ENCODE measurements at regions not wholly inside any gene's neighbourhood (a gene's known extent, or its start where the extent isn't known, plus 50 kb on each side); places are given as distances from the start of the nearest gene placed in this dataset.
"Not testable (repeated sequence)": the region's sequence is repeated elsewhere in the genome, so short reads cannot be mapped to it uniquely, and the experiment has no call there.

DNA sequence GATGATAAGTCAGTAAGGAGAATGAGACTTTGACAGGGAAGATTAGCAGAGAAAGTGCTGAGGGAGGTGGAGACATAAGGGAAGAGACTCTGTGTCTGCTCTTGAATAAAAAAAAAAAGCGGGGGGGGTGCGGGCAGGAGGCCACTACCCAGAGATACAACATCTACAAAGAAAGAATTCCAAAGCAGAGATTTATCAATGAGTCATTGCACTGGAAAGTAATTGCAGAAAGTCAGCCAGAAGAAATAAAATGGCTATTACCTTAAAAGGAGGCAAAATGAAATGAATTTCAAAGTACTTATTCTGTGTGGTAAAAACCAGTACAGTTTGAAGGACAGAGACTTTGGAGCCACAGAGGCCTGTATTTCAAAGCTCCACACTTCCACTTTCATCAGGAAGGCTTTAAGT is 267.1 kb upstream of the PRKD1 start:
- H2AFZ ChIP-seq (replicated peaks) = no peak overlapping the region
- no peaks in the 10 kb centered on the region for H3K27me3 Mint-ChIP-seq (ENCODE audit: insufficient read depth, low read depth)
- no peaks in the 10 kb centered on the region for H3K27me3 ChIP-seq
- DNase-seq (ENCODE audit: low spot score) = no peak
- no peaks in the 10 kb centered on the region for H3K36me3 ChIP-seq
- no peak overlapping the region for H3K4me2 ChIP-seq
- no peaks in the 10 kb centered on the region for H3K4me1 ChIP-seq
- H3K9ac ChIP-seq = no peak overlapping the region
- H3K4me1 Mint-ChIP-seq = peaks cover 10% of the 10 kb centered on the region
- H3K36me3 Mint-ChIP-seq = no peaks in the 10 kb centered on the region
- peak overlapping the region; percentile 6 for H3K27ac Mint-ChIP-seq
- no peaks in the 10 kb centered on the region for H3K9me3 ChIP-seq (ENCODE audit: low read depth)
- no peak overlapping the region for H3K4me3 ChIP-seq
- H3K4me3 Mint-ChIP-seq = no peak overlapping the region
- H3K79me2 ChIP-seq (ENCODE audit: low read depth) = no peaks in the 10 kb centered on the region
- H3F3A ChIP-seq (ENCODE audit: low read depth) = no peaks in the 10 kb centered on the region
- no peak overlapping the region for H3K27ac ChIP-seq
- no peaks in the 10 kb centered on the region for H3K9me3 Mint-ChIP-seq
- no peaks in the 10 kb centered on the region for H4K20me1 ChIP-seq (ENCODE audit: low read depth)
- no peak for TF ChIP-seq EZH2phosphoT487 (IDR thresholded peaks at IDR 0.05)
- TF ChIP-seq EZH2 (IDR thresholded peaks at IDR 0.05) = no peak
- TF ChIP-seq, protein P1, sequence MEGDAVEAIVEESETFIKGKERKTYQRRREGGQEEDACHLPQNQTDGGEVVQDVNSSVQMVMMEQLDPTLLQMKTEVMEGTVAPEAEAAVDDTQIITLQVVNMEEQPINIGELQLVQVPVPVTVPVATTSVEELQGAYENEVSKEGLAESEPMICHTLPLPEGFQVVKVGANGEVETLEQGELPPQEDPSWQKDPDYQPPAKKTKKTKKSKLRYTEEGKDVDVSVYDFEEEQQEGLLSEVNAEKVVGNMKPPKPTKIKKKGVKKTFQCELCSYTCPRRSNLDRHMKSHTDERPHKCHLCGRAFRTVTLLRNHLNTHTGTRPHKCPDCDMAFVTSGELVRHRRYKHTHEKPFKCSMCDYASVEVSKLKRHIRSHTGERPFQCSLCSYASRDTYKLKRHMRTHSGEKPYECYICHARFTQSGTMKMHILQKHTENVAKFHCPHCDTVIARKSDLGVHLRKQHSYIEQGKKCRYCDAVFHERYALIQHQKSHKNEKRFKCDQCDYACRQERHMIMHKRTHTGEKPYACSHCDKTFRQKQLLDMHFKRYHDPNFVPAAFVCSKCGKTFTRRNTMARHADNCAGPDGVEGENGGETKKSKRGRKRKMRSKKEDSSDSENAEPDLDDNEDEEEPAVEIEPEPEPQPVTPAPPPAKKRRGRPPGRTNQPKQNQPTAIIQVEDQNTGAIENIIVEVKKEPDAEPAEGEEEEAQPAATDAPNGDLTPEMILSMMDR (IDR thresholded peaks at IDR 0.05) = no peak

DNA sequence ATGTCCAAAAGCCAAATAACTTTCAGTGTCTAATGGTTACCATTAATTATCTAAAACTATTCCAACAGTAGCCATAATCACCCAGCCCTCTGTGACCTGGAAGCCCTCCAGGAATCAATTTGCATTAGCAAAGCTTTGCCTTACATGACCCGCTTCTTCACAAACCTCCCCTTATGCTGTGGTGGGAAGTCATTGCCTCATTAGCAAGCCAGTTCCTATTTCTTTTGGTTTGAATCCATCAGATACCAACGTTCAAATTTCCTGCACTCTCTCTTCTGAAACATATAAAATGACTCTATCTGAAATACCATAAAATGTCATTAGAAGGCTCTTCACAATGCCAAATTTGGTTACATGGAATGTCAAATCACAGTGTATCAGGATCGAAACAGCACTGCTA is 268.3 kb upstream of the PRKD1 start:
- no peak for DNase-seq (ENCODE audit: low spot score)
- no peak overlapping the region for H3K27ac ChIP-seq
- H2AFZ ChIP-seq (replicated peaks) = no peak overlapping the region
- Mint-ChIP-seq H3K9me3 (no peaks in the 10 kb centered on the region), H3K27ac (no peak overlapping the region), H3K4me3 (no peak overlapping the region), H3K4me1 (peaks cover 10% of the 10 kb centered on the region), H3K36me3 (no peaks in the 10 kb centered on the region), H3K27me3 (ENCODE audit: insufficient read depth, low read depth) (no peaks in the 10 kb centered on the region)
- no peak overlapping the region for H3K4me2 ChIP-seq
- H3F3A ChIP-seq (ENCODE audit: low read depth) = no peaks in the 10 kb centered on the region
- no peaks in the 10 kb centered on the region for H3K36me3 ChIP-seq
- H3K9ac ChIP-seq = no peak overlapping the region
- H3K4me1 ChIP-seq = no peaks in the 10 kb centered on the region
- H3K27me3 ChIP-seq = no peaks in the 10 kb centered on the region
- no peaks in the 10 kb centered on the region for H4K20me1 ChIP-seq (ENCODE audit: low read depth)
- TF ChIP-seq, protein P1 (IDR thresholded peaks at IDR 0.05) = no peak
- TF ChIP-seq EZH2phosphoT487 (IDR thresholded peaks at IDR 0.05) (no peak), EZH2 (IDR thresholded peaks at IDR 0.05) (no peak)
- no peak overlapping the region for H3K4me3 ChIP-seq
- H3K9me3 ChIP-seq (ENCODE audit: low read depth) = no peaks in the 10 kb centered on the region
- H3K79me2 ChIP-seq (ENCODE audit: low read depth) = no peaks in the 10 kb centered on the region

DNA sequence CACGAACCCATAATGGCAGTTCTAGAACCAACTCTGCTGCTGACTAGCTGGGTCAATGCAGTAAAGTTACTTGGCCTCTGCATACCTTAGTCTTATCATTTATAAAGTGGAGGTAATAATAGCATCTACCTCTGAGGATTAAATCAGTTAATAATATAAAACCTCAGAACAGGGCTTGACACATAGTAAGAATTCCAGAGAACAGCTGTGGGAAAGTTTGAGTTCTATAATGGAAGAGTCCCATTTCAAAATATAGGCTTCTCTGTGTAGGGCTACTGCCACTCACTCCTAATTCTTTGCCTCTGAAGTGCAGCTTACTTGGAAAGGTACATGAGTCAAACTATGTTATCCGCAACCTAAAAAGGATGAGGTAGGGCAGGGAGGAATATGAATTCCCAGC is 269.2 kb upstream of the PRKD1 start:
- TF ChIP-seq EZH2 (IDR thresholded peaks at IDR 0.05) (no peak), EZH2phosphoT487 (IDR thresholded peaks at IDR 0.05) (no peak)
- TF ChIP-seq, protein P1 (IDR thresholded peaks at IDR 0.05) = no peak

DNA sequence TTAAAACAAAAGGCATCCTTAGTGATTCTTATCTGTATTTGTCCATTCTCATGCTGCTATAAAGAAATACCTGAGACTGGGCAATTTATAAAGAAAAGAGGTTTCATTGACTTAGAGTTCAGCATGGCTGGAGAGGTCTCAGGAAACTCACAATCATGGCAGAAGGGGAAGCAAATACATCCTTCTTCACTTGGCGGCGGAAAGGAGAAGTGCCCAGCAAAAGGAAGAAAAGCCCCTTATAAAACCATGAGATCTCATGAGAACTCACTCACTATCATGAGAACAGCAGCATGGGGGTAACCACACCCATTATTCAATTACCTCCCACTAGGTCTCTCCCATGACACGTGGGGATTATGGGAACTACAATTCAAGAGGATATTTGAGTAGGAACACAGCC is 271.1 kb upstream of the PRKD1 start:
- H3K9ac ChIP-seq; H3K4me2 ChIP-seq; H3K79me2 ChIP-seq (ENCODE audit: low read depth); H3K36me3 Mint-ChIP-seq; H3F3A ChIP-seq (ENCODE audit: low read depth); H3K4me1 Mint-ChIP-seq; DNase-seq (ENCODE audit: low spot score); H3K4me3 ChIP-seq; H3K4me3 Mint-ChIP-seq; H3K9me3 Mint-ChIP-seq; H2AFZ ChIP-seq (replicated peaks); H3K36me3 ChIP-seq; H3K27me3 Mint-ChIP-seq (ENCODE audit: insufficient read depth, low read depth); H3K4me1 ChIP-seq; H4K20me1 ChIP-seq (ENCODE audit: low read depth); H3K27ac Mint-ChIP-seq; H3K27ac ChIP-seq; H3K27me3 ChIP-seq; H3K9me3 ChIP-seq (ENCODE audit: low read depth): not testable (repeated sequence)

More for the DNA sequence above, 269.2 kb upstream of the PRKD1 start:
- H3K36me3 ChIP-seq = no peaks in the 10 kb centered on the region
- H3K27ac Mint-ChIP-seq = no peak overlapping the region
- no peaks in the 10 kb centered on the region for H3K79me2 ChIP-seq (ENCODE audit: low read depth)
- H3K4me1 Mint-ChIP-seq = peaks cover 10% of the 10 kb centered on the region
- no peak overlapping the region for H3K4me3 Mint-ChIP-seq
- no peaks in the 10 kb centered on the region for H3K27me3 Mint-ChIP-seq (ENCODE audit: insufficient read depth, low read depth)
- H4K20me1 ChIP-seq (ENCODE audit: low read depth) = no peaks in the 10 kb centered on the region
- no peak overlapping the region for H3K4me2 ChIP-seq
- H3K9me3 ChIP-seq (ENCODE audit: low read depth) = no peaks in the 10 kb centered on the region
- H2AFZ ChIP-seq (replicated peaks) = no peak overlapping the region
- DNase-seq (ENCODE audit: low spot score) = no peak
- no peaks in the 10 kb centered on the region for H3K9me3 Mint-ChIP-seq
- no peaks in the 10 kb centered on the region for H3K36me3 Mint-ChIP-seq
- H3K27me3 ChIP-seq = no peaks in the 10 kb centered on the region
- H3F3A ChIP-seq (ENCODE audit: low read depth) = no peaks in the 10 kb centered on the region
- H3K4me1 ChIP-seq = no peaks in the 10 kb centered on the region
- no peak overlapping the region for H3K27ac ChIP-seq
- H3K9ac ChIP-seq = no peak overlapping the region
- H3K4me3 ChIP-seq = no peak overlapping the region

All from neural progenitor cell (in vitro differentiated cells).